ENCODE measurements at regions not wholly inside any gene's neighbourhood (a gene's known extent, or its start where the extent isn't known, plus 50 kb on each side); places are given as distances from the start of the nearest gene placed in this dataset.

DNA sequence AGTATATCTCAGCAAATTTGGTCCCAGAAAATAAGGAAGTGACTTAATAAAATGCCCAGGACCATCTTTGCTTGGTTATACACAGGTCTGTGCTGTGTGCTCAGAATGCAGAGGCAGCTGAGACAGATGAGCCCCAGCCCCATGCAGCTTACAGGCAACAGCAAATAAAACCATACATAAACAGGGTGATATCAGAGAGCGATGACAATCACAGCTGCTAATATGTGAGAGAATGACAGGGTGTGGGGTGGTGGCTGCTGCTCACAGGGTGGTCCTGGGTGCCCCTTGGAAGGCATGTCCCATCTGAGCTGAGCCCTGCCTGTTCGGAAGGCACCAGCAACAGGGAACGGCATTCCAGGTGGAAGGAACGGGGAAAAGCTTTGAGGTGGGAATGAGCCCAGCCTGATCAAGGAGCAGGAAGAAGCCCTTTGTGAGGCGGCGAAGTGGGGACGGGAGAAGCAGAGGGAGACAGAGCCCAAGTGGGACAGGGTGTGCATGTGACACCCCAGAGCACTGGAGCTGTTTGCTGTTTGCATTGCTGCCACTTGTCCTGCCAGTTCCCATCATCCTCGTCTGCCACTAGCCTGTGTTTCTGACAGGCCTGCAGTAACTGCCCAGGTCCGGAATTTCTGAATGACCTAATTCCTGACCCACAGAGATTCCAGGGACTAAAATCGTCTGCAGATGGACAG, 150.5 kb downstream of the KATNIP start:
- POLR2A ChIA-PET: no interaction called here
- ATAC-seq (no peak), DNase-seq (no peak)
- CTCF ChIA-PET: interaction anchor here (0.8 kb wide), 1 partner anchor 272 kb away, joined by 3 read pairs; no protein-coding TSS in a partner anchor
- TF ChIP-seq, protein P1, sequence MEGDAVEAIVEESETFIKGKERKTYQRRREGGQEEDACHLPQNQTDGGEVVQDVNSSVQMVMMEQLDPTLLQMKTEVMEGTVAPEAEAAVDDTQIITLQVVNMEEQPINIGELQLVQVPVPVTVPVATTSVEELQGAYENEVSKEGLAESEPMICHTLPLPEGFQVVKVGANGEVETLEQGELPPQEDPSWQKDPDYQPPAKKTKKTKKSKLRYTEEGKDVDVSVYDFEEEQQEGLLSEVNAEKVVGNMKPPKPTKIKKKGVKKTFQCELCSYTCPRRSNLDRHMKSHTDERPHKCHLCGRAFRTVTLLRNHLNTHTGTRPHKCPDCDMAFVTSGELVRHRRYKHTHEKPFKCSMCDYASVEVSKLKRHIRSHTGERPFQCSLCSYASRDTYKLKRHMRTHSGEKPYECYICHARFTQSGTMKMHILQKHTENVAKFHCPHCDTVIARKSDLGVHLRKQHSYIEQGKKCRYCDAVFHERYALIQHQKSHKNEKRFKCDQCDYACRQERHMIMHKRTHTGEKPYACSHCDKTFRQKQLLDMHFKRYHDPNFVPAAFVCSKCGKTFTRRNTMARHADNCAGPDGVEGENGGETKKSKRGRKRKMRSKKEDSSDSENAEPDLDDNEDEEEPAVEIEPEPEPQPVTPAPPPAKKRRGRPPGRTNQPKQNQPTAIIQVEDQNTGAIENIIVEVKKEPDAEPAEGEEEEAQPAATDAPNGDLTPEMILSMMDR (IDR thresholded peaks at IDR 0.05): no peak
- intact Hi-C loops (cut with micrococcal nuclease): no loop called here
- Mint-ChIP-seq H3K36me3 (ENCODE audit: low read depth) (peaks cover 11% of the 10 kb centered on the region), H3K27ac (no peak overlapping the region), H3K4me3 (no peak overlapping the region), H3K9me3 (no peaks in the 10 kb centered on the region), H3K27me3 (no peaks in the 10 kb centered on the region), H3K4me1 (ENCODE audit: low read depth) (no peaks in the 10 kb centered on the region)

DNA sequence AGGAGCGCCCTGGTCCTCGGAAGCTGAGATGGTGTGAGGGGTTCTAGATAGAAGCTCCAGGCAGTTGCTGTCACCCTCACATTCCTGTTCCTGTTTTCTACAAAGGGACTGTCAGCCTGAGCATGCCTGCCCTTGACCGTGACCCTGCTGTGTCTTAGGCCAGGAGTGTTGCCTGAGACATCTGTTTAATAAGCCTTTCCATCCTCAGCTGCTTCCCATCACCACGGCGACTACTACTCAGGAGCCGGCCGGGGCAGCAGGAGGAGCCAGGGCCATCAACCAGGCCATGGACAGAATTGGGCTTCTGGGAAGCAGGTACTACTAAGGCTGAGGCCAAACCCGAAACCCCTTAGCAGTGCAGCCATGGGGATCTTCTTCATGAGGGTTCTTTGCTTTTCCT, 151.4 kb downstream of the KATNIP start:
- CTCF ChIA-PET: no interaction called here
- Mint-ChIP-seq H3K4me3 (no peak overlapping the region), H3K4me1 (ENCODE audit: low read depth) (no peaks in the 10 kb centered on the region), H3K36me3 (ENCODE audit: low read depth) (peaks cover 10% of the 10 kb centered on the region), H3K27me3 (no peaks in the 10 kb centered on the region), H3K9me3 (no peaks in the 10 kb centered on the region), H3K27ac (no peak overlapping the region)
- intact Hi-C loops (cut with micrococcal nuclease): no loop called here
- POLR2A ChIA-PET: no interaction called here
- TF ChIP-seq, protein P1 (IDR thresholded peaks at IDR 0.05): no peak
- DNase-seq (no peak), ATAC-seq (no peak)

- ChIA-PET POLR2A (no interaction called here), CTCF (interaction anchor here (1.2 kb wide), 1 partner anchor 11 kb away, joined by 3 read pairs; no protein-coding TSS in a partner anchor)
- Mint-ChIP-seq H3K27me3 (no peaks in the 10 kb centered on the region), H3K27ac (no peak overlapping the region), H3K36me3 (ENCODE audit: low read depth) (peaks cover 9% of the 10 kb centered on the region), H3K4me3 (no peak overlapping the region), H3K4me1 (ENCODE audit: low read depth) (no peaks in the 10 kb centered on the region), H3K9me3 (no peaks in the 10 kb centered on the region)
- ATAC-seq (no peak), DNase-seq (no peak)
- intact Hi-C loops (cut with micrococcal nuclease): no loop called here
- TF ChIP-seq, protein P1 (IDR thresholded peaks at IDR 0.05): no peak
These were observed 153.2 kb downstream of the KATNIP start for GRCh38 chr16:27703121-27703520.

GRCh38 chr16:27703545-27703944, 153.6 kb downstream of the KATNIP start:
- Mint-ChIP-seq H3K27me3 (no peaks in the 10 kb centered on the region), H3K4me1 (ENCODE audit: low read depth) (no peaks in the 10 kb centered on the region), H3K4me3 (no peak overlapping the region), H3K27ac (no peak overlapping the region), H3K36me3 (ENCODE audit: low read depth) (peaks cover 9% of the 10 kb centered on the region), H3K9me3 (no peaks in the 10 kb centered on the region)
- ATAC-seq (no peak), DNase-seq (no peak)
- TF ChIP-seq, protein P1 (IDR thresholded peaks at IDR 0.05): no peak
- intact Hi-C loops (cut with micrococcal nuclease): no loop called here
- POLR2A ChIA-PET: no interaction called here
- CTCF ChIA-PET: interaction anchor here (1.2 kb wide), 1 partner anchor 11 kb away, joined by 3 read pairs; no protein-coding TSS in a partner anchor

DNA sequence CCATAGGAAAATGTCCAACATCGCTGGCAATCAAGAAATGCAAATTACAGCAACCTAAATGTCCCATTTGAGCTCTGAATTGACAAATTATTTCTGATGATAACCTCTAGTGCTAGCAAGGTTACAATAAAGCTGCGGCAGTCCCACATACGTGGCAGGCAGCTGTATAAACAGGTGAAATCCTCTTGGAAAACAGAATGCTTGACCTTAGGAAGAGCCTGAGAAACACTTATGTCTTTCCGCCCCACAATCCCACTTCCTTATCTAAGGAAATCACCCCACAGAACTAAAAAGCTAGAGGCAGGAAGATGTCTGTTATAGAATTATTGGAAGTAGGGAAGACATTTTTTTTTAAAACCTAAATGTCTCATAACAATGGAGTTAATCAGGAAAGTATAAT, 154.3 kb downstream of the KATNIP start:
- DNase-seq: no peak
- TF ChIP-seq, protein P1 (IDR thresholded peaks at IDR 0.05): no peak
- H3K4me1 Mint-ChIP-seq (ENCODE audit: low read depth): no peaks in the 10 kb centered on the region
- H3K36me3 Mint-ChIP-seq (ENCODE audit: low read depth): peaks cover 12% of the 10 kb centered on the region
- no peak overlapping the region for H3K27ac Mint-ChIP-seq
- intact Hi-C loops (cut with micrococcal nuclease): no loop called here
- H3K4me3 Mint-ChIP-seq: no peak overlapping the region
- H3K27me3 Mint-ChIP-seq: no peaks in the 10 kb centered on the region
- ATAC-seq: no peak
- ChIA-PET CTCF (interaction anchor here (1.8 kb wide), 1 partner anchor 13 kb away, joined by 4 read pairs; no protein-coding TSS in a partner anchor), POLR2A (no interaction called here)
- H3K9me3 Mint-ChIP-seq: no peaks in the 10 kb centered on the region
